BJ (cell line): ENCODE measurements at regions not wholly inside any gene's neighbourhood (a gene's known extent, or its start where the extent isn't known, plus 50 kb on each side); places are given as distances from the start of the nearest gene placed in this dataset.

Experiments
- CTCF ChIA-PET: fragments of 350-600 bp; formaldehyde crosslinking; extraction: SDS; loops from one replicate; lab custom pipeline; 2021; ENCODE audit warnings: antibody characterized with exemption, inconsistent platforms; lab: Yijun Ruan, JAX
- POLR2A ChIA-PET: fragments of 300-600 bp; sonication (Branson Sonifier 250); formaldehyde crosslinking; extraction: SDS; loops from one replicate; lab custom pipeline; 2021; ENCODE audit warnings: antibody characterized with exemption; lab: Charles Lee
- DNase-seq: peaks from one replicate; pipeline ENCODE4 v3.0.0-alpha.2; 2011; ENCODE audit warnings: low read depth
- H3K27me3 ChIP-seq: 2 replicates; pipeline ENCODE4 v1.6.0; 2011; ENCODE audit warnings: low read length; ENCODE audit not compliant: control insufficient read depth, insufficient read depth
- H3K36me3 ChIP-seq: 2 replicates; pipeline ENCODE4 v1.5.1; 2011; ENCODE audit warnings: low read length; ENCODE audit not compliant: control insufficient read depth, insufficient read depth
- H3K4me3 ChIP-seq: 2 replicates; pipeline ENCODE4 v1.5.1; 2011; ENCODE audit warnings: low read depth, mild to moderate bottlenecking, control low read depth, low read length
- CTCF ChIP-seq: IDR thresholded peaks from 2 replicates; pipeline ENCODE4 v1.5.1; 2011; ENCODE audit warnings: low read depth, mild to moderate bottlenecking, control low read depth, inconsistent platforms, low read length, moderate library complexity; ENCODE audit not compliant: insufficient read depth

GRCh38 chr12:13380297-13380696 is 183.8 kb downstream of the EMP1 start:
- DNase-seq, result no peak
- Histone ChIP-seq H3K36me3 (no peaks in the 10 kb centered on the region), H3K4me3 (no peak overlapping the region), H3K27me3 (no peaks in the 10 kb centered on the region; the same call in 1 of the 2 replicates)
- ChIA-PET CTCF (interaction anchor here (1.4 kb wide), 1 partner anchor 18 kb away, joined by 3 read pairs; no protein-coding TSS in a partner anchor), POLR2A (no interaction called here)
- TF ChIP-seq CTCF, result no peak

DNA sequence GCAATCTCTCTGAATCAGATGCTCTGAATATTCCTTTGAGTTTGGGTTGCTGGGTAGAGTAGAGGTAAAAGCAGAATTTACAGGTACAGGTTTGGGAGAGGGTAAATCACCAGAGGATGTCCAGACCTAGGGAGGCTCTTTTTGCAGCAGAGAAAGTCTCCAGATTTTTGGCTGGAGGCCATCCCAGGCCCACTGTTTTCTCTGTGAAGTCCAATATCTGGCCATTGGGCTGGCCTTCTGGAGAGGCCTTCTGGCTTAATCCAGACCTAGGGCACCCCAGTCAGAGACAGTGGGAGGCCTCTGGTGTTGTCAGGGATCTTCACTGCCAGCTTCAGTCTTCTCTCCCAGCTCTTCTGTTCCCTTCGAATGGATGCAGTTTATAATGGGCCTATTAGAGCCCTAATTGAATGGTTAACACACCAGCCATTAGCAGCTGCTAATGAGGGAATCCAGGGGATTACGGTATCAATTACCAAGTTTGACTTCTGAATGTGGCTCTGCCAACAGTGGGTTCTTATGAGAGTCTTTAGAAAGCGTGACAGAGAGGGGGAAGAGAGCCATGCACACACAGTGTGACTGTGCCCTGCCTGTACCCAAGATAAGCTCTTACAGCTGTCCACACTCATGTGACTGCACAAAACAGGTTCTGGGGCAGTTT is 183.1 kb downstream of the EMP1 start:
- no peaks in the 10 kb centered on the region; the same call in 1 of the 2 replicates for H3K27me3 ChIP-seq
- TF ChIP-seq CTCF, result no peak
- CTCF ChIA-PET, result interaction anchor here (0.6 to 1.4 kb wide), 2 partner anchors 17 to 281 kb away, joined by 3 read pairs; no protein-coding TSS in a partner anchor
- DNase-seq, result no peak
- POLR2A ChIA-PET, result no interaction called here
- no peak overlapping the region for H3K4me3 ChIP-seq
- no peaks in the 10 kb centered on the region for H3K36me3 ChIP-seq

GRCh38 chr12:13377698-13378097 is 181.2 kb downstream of the EMP1 start:
- no peak for TF ChIP-seq CTCF
- Histone ChIP-seq H3K4me3 (no peak overlapping the region), H3K27me3 (no peaks in the 10 kb centered on the region; the same call in 1 of the 2 replicates), H3K36me3 (no peaks in the 10 kb centered on the region)
- ChIA-PET POLR2A (no interaction called here), CTCF (interaction anchor here (1.5 kb wide), 1 partner anchor 9 kb away, joined by 3 read pairs; no protein-coding TSS in a partner anchor)
- no peak for DNase-seq

- CTCF ChIA-PET, result interaction anchor here (1.5 kb wide), 1 partner anchor 8 kb away, joined by 3 read pairs; no protein-coding TSS in a partner anchor
- DNase-seq, result no peak
- H3K36me3 ChIP-seq, result no peaks in the 10 kb centered on the region
- TF ChIP-seq CTCF, result no peak
- no peak overlapping the region for H3K4me3 ChIP-seq
- H3K27me3 ChIP-seq, result no peaks in the 10 kb centered on the region; the same call in 1 of the 2 replicates
- POLR2A ChIA-PET, result no interaction called here
Measured at GRCh38 chr12:13376610-13377373, 180.3 kb downstream of the EMP1 start.

DNA sequence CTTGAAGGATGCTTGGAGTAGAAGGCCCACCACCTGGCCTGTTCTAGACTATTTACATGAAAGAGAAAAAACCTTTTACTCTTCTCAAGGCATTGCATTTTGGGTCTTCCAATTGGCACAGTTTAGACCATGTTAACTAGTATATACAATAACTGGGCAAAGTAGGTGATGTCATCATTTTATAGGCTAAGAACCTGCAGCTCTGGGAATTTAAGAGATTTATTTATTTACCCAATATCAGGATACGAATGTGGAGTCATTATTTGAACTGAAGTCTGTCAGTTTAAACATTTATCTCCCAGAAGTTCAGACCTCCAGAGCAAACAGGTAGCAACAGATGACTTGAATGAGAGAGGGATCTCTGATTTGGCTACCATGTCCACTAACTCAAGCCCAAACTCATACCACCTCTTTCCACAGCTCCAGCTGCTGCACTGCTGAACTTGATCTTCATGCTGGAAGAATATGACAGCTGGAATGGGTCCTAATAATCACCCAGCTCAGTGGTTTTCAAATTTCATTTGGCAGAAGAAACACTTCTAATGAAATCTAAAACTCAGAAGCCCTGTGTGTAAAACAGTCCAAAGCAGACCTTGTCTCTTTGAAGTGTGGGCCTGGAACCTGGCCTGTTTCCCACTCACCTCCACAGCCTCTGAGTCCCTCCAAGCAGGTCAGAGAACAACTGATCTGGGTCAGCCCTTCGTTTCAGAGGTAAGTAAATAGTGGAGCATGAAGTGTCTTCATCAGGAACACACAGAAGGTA is 179.2 kb downstream of the EMP1 start:
- POLR2A ChIA-PET, result no interaction called here
- TF ChIP-seq CTCF, result no peak
- Histone ChIP-seq H3K36me3 (no peaks in the 10 kb centered on the region), H3K27me3 (no peaks in the 10 kb centered on the region; the same call in 1 of the 2 replicates), H3K4me3 (no peak overlapping the region)
- DNase-seq, result no peak
- CTCF ChIA-PET, result interaction anchor here (1.1 to 1.8 kb wide), 2 partner anchors 14 to 285 kb away, joined by 4 to 5 read pairs; no protein-coding TSS in a partner anchor
